ENCODE measurements at regions not wholly inside any gene's neighbourhood (a gene's known extent, or its start where the extent isn't known, plus 50 kb on each side); places are given as distances from the start of the nearest gene placed in this dataset.

- TF ChIP-seq PATZ1 (tag by site-specific recombination; IDR thresholded peaks at IDR 0.05) (no peak), CTCF (tag by site-specific recombination; IDR thresholded peaks at IDR 0.05) (no peak), GLI2 (tag by site-specific recombination; IDR thresholded peaks at IDR 0.05; ENCODE audit: borderline replicate concordance, low read depth) (no peak), PBX3 (CRISPR knock-in tag; IDR thresholded peaks at IDR 0.05) (no peak), ZNF132 (tag by site-specific recombination; IDR thresholded peaks at IDR 0.05; ENCODE audit: borderline replicate concordance) (no peak), ZNF639 (tag by site-specific recombination; IDR thresholded peaks at IDR 0.05) (no peak), HOXA7 (CRISPR knock-in tag; IDR thresholded peaks at IDR 0.05; ENCODE audit: borderline replicate concordance) (no peak)
Observed at GRCh38 chr3:159829056-159829455, 159.6 kb upstream of the IL12A start.

Data from HEK293 (cell line).